Pons (tissue), 1 donor: ENCODE measurements at regions not wholly inside any gene's neighbourhood (a gene's known extent, or its start where the extent isn't known, plus 50 kb on each side); places are given as distances from the start of the nearest gene placed in this dataset.
"Not testable (repeated sequence)": the region's sequence is repeated elsewhere in the genome, so short reads cannot be mapped to it uniquely, and the experiment has no call there.

ENCODE experiments used
- DNase-seq: peaks from one replicate; pipeline ENCODE4 v3.0.0-alpha.2; 2016; ENCODE audit warnings: low spot score

DNA sequence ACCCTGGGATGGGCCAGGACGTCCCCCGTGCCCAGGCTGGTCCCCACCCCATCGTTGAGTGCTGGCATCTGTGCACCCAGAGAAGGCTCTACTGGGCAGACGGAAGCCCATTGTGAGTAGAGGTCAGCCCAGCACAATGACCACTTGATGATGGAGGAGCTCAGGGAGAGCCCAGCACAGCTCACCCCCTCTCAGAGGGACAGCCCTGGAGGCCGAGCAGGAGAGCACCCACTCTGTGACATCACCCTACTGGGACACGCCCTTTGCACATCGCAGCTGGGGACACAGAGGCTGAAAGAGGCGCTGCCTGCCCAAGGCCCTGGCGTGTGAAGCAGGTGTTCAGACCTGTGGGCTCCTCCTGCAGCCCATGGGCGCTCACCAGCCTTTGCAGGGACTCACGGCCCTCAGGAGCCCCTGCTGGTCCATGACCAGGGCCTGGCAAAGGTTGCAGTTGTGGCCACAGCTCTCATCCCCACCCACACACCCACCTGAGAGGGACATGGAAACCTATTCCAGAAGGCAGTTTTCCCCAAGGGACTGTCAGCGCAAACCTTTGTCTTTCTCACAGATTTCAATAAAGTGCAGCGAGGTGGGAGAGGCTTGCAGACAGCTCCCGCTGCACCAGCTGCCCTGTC is 67.2 kb upstream of the PPP2R2D start:
- no peak for DNase-seq

DNA sequence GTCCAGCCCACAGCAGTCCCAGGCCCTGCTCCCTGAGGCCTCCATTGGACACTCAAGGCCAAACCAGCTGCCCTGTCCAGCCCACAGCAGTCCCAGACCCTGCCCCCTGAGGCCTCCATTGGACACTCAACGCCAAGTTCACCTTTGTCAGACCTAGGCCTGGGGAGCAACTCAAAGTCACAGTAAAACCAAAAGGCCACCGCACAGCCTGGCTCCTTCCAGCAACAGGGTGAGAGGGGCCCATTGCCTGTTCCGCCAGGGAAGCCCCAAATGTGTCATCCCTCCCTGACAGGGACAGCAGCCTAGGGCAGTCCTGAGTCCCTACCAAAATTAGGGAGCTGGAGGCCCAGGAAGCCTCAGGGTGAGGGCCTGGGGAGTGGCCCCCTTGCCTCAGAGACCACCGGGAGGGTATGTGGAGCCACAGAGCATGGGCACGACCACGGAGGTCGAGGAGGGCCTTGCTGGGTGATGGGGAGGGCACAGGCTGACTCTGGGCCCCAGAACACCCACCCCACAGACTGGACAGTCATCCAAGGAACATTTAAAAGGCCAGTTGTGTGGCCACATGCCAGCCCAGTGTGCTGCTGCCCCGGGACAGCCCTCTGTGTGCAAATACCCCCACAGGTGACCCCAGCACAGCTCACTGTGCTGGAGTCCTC is 66.5 kb upstream of the PPP2R2D start:
- no peak for DNase-seq

DNA sequence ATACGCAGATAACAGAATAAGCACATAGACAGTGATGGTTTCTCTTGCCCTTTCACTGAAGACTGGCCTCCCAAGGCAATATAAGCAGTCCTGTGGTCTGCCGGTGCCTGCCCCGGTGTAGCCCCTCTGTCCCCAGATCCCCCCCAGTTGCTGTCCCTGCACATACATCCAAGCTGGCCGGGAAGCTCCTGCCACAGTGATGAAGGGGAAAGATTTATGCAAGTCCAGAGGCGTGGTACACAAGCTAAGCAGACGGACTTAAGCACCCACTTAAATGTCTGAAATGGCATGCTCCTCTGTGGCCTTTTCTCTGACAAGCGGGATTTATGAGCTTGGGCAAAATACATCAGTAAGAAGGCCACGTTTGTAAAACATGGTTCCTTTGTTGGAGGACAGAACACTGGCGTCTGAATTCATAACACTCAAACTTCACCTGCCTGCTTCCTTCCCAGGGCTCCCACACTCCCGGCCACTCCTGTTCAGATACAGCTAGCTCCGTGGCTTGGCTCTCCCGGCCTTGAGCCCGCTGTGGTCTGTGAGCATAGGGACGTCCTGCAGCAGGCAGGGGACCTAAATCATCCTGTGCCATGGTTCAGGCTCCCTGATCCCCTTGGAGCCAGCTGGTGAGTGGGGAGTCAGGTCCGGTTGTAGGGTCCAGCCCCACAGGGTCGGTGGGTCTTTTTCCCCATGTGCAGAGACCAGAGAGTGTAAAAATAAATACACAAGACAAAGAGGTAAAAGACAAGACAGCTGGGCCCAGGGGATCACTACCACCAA is 61.7 kb upstream of the PPP2R2D start:
- DNase-seq = no peak

DNA sequence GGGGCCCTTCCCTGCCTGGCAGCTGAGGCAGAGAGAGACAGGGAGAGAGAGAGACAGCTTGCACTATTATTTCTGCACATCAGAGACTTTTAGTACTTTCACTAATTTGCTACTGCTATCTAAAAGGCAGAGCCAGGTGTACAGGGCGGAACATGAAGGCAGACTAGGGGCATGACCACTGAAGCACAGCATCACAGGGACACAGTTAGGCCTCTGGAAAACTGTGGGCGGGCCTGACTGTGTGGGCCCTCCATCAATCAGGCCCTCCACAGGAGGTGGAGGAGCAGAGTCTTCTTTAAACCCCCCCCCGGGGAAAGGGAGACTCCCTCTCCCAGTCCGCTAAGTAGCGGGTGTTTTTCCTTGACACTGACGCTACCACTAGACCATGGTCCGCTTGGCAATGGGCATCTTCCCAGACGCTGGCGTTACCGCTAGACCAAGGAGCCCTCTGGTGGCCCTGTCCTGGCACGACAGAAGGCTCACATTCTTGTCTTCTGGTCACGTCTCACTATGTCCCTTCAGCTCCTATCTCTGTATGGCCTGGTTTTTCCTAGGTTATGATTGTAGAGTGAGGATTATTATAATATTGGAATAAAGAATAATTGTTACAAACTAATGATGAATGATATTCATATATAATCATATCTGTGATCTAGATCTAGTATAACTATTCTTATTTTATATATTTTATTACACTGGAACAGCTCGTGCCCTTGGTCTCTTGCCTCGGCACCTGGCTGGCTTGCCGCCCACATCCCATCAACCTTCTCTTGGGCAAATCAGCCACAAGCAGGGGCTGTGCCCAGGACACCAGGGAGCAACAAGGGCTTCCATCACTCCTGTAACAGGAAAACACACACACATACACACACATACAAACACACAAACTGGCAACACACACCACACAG is 60.7 kb upstream of the PPP2R2D start:
- DNase-seq = not testable (repeated sequence)

DNA sequence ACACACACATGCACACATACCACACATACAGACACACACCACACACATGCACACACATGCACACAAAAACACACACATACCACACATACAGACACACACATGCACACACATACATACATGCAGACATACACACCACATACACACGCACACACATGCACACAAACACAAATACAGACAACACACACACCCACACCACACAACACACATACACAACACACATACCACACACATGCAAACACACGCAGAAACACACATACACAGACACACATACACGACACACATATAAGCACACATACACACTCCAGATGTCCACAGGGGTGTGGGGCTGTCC is 60.1 kb upstream of the PPP2R2D start:
- no peak for DNase-seq

DNA sequence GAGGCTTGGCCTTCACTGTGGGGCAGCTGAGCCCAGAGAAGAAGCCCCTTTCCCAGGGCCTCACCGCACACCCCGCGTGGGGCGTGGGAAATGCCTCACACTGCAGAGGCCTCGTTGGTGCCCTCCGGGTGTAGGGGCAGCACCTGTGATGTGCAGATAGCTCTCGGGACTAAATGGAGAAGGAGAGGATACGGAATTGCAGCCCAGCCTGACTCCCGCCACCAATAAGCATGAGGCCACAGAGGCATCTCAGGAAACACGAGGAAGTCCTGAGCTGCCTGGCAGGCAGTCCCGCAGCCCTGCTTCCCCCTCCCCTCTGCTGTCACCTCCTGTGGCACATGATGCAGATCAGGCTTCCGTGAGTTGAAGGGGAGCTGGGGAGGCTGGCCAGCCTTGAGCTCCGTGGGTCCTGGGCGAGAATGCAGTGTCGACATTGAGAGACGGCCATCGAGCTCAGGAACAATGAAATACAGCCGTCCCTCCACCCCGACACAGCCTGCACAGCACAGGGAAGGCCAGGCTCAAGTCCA is 59.6 kb upstream of the PPP2R2D start:
- no peak for DNase-seq

DNA sequence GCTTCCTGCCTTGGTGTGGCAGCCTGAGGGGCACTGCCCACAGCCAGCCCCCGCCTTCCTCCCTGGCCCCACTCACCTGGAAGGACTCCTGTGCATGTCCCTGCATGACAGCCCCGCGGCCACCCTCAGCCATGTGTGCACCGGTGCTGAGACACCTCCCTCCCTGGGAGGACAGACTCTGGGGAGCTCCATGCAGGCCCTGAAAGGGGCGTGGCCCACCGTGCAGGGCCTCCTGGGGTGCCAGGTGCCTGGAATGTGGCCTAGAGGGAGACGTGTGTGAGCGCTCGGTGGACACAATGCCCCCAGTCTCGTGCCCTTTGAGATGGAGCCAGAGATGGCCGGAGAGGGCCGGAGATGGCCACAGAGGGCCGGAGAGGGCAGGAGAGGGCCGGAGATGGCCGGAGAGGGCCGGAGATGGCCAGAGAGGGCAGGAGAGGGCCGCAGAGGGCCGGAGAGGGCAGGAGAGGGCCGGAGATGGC is 59.1 kb upstream of the PPP2R2D start:
- DNase-seq = no peak

DNA sequence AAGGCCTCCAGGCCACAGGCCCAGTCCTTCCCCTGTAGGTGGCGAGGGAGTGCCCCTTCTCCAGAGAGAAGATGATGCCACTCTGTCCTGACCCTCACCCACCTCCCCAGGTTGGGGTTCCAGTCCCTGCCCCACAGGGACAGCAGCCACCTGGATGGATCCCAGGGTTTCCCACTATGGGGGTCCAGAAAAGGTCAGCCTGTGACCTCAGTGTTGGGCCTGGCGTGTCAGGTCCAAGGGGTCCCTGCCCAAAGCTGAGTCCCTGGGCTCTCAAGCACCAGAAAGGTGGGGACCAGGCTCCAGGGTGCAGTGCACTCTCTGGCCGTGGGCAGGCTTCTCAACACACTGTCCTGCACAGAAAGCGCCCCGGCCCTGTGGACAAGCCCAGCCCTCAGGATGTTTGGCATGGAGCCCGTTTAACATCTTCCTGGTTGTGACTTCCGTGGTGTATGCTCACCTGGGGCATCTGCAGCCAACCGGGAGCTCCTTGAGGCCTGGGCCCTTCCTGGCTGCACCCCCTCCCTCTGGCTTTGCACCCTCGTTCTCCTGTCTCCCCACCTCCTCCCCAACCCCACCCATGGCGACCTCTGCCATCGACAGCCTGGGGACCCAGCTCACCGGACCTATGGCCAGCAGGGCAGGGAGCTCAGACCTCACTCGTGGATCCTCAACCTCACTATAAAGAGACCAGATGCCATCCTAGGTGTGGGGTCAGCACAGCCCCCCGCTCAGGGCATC is 58.3 kb upstream of the PPP2R2D start:
- DNase-seq = no peak

DNA sequence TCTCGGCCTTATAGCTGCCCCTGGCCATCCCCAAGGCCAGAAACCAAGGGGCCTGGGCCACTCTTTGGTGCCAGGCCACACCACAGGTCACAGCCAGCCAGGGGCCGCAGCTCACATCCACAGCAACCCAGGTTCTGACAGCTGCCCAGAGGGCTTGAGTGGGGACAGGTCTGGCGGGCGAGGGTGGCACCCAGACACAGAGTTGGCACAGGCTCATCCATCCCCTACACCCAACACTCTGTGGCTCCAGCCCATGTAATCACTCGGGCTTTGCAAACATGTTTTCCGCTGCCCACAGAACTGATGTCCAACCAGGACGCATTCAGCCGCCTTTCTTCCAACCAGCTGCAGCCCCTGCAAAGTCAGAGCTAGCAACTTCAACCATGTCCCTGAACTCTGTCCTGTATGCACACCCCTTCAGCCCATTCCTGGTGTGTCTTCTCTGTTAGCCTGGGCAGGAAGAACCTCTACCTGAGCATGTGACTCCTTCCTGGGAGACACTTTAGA is 57.7 kb upstream of the PPP2R2D start:
- DNase-seq = no peak

DNA sequence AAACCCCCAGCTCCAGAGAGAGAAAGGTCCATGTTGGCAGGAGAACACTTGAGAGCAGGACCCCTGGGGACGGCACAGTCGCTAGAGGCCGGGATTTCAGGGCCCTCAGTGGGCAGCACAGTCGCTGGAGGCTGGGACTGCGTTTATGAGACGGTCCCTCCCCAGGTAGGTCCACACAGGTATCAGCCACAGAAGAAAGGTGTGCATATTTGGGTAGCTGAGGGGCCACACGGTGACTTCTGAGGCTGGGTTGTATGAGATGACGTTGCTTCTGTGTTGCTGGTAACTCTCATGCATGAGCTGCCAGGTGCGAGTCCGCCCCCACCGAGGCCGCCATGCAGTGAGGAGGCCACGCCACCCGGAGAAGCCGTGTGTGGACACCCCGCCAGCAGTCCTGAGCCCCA is 56.9 kb upstream of the PPP2R2D start:
- DNase-seq = no peak

DNA sequence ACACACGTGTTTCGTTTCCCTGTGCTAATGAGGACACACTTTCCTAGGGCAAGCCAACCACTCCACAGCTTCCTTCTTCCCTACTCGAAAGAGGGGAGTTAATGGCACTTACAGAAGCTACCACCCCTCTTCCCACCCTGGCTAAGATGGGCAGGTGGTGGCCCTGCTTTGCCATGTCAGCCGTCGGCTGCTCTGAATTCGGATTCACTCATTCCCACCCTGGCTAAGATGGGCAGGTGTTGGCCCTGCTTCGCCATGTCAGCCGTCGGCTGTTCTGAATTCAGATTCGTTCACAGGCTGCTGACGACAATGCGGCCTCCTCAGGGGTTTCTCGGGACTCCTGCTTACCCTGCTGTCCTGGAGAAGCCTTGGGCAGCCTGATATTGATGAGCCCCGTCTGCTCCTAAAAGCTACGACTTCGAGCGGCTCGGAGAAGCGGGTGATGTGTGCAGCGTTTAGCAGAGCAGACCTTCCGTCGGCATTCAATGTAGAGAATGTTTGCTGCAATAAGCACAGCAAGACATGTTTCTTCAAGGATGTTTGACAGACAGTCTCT is 56.2 kb upstream of the PPP2R2D start:
- no peak for DNase-seq

DNA sequence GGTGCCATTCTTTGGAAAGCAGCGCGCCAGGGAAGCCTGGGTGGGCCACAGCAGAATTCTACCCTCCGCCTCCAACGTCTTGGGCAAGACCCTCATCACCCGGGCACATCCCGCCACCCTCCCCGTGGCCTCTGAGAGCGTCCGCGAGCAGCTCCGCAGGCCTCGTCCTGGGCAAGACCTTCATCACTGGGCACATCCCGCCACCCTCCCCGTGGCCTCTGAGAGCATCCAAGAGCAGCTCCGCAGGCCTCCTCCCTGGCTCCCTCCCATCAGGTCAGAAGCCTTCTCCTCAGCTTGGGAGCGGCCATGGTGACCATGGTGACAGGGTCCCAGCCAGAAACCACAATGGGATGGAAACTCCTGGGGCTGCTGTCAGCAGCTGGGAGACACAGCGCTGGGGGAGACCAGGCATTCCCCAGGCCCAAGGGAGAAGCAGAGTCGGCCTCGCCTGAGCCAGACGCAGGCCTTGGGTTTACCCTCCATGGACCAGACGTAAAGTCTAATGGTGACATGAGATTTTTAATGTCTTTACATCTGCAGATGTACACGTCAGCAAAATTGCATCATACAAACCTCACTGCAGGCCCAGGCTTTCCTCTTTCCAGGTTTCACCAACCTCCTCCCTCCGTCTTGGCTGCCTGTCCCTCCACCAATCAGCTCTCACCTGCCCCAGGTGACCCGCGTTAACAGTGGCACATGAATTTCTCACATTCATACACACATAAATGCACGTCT is 55.1 kb upstream of the PPP2R2D start:
- no peak for DNase-seq

DNA sequence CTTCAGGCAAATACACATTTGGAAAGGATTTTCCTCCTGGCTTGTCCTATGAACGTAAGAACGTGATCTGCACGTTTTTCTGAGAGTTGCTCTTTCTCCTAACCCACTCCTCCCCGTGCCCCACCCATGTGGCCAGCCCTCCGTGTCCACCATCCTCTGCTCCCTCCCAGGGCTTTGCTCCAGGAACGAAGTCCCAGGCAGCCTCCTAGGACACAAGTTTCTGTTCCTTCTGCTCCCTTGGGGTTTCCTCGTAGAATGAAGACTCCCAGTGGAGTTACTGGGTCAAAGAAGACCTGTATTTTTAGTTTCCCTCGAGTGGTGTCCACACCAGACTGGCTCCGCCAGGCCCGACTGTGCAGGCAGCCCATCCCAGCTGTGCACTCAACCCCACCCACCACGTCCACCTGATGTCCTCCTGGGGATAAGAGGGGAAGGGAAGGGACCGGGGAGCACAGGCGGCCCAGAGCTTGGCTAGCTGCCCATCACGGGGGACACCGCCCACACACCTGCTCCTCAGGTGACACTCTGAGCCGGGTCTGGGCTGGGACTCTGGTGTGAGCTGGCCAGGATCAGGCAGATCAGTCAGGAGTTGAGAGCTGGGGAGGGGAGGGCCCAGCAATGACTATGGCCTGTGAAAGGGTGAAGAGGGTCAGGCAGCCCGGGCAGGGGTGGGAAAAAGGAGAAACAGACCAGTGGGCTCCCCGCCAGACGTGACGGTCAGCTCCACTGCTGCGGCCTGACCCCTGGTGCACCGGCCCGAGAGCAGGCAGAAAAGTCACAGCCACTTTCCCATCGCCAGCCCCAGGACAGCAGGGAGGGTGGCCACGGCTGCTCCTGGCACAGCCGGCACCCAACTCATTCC is 54.3 kb upstream of the PPP2R2D start:
- DNase-seq = no peak

DNA sequence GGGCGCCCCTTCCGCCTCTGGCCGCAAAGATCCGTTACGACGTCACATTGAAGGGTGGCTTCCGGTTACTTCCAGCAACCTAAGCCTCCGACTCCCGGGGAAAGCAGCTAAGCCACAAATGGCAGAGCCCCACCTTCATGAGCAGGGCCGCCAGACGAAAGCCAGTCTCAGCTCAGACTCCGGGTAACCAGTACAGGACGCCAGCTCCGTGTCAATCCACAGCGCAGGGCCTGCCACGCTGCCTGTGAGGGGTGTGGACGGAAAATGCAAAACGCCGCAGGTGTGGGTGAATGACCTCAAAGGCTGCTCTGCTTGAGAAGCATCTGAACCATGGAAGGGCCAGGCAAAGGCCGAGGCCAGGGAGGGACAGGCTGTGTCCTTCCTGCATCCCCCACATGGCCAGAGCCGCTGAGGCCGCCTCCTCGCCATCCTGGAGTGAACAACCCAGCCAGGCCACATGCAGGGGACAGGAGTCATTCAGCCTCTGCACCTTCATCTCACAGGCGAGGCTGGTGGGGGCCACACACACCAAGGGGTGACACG is 53.5 kb upstream of the PPP2R2D start:
- DNase-seq = no peak

DNA sequence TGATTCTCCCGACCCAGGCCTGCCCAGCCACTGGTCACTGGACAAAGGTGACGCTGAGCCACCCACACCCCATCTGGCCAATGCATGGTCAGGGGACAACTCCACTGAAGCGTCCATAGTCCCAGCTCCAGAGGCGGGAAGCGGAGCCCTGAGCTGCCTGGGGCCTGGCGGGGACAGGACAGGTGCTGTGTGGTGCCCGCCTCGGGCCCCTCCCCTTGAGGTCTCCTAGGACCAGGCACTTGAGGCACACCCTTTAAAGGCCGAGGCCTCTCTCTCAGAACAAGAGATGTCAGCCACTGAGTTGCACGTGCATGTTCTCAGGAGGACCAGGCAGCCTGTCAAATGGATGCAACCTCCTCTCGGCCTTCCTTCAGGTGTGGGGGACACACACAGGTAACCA is 52.5 kb upstream of the PPP2R2D start:
- DNase-seq = no peak

DNA sequence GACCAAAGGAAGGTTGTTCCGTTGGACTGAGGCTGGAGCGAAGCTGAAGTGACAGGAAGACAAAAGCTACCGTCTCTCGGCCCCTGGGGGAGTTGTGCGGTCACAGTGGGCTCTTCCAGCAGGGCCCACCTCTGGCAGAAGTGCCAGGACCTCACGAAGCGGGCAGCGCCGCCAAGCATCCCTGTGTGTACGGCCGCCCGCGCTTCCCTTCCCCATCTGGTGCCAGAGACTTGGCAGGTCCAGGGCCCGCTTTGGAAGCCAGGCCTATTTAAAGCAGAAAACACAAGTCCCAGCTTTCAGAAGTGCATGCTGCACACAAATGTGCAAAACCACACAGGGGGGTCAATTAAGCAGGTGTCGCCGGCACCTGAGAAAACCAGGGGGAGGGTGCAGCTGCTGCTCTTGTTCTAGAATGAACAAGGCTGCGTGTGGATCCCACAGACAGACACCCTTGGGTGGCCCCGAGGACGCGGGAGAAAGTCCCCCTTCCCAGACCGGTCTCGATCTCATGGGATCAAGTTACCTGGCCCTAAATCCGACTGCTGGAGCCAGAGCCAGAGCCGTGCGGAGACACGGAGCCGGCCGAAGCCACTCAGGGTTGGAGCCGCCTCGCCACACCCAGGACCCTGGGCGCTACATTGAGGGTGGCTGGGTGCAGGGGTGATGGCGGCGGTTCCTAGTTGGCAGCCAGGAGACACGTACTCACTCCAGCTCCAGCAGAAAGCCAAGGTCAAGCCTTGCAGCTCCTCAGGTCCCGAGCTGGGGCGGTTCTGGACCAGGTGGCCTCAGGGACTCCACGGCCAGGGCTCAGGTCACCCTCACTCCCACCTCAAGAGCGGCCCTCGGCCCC is 51.8 kb upstream of the PPP2R2D start:
- no peak for DNase-seq

DNA sequence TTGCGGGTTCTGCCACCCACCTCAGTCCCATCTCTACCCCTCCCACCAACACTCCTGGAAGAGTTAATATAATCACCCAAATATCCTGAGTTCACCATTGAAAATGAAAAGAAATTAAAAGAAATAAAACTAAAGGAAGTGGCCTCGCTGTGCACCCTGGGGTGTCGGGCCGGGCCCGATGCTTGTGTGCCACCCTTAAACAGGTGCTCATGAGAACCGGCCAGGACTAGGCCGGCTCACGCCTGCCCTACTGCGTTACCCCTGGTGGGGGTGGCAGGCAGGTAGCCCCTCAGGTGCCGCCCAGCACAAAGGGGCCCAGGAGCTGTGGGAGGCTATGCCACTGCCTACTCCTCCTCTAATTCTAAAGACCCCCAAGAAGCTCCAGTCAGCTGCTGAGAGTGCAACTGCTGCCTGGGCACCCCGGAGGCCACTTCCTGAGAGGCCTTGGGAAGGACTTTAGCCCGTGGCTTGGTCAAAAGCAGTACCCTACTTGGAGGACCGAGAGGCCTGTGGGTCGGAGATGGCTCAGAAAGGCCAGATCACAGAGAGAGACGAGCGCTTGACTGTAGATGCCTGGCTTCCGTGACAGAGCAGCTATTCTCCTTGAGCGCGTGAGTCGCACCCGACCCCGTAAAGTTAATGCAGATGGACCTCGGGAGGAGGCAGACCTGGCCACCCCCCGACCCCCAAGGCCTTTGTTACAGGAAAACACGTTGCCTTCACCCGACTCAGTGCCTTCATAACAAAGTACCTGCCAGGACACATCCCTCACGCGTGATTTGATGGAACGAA is 51.0 kb upstream of the PPP2R2D start:
- no peak for DNase-seq
